CD14-positive monocyte (primary cell): ENCODE measurements at regions not wholly inside any gene's neighbourhood (a gene's known extent, or its start where the extent isn't known, plus 50 kb on each side); places are given as distances from the start of the nearest gene placed in this dataset.

ENCODE experiments used
- DNase-seq, 3 donors: peaks; one replicate each; pipeline ENCODE4 v3.0.0-alpha.2; 2011 to 2022
- H2AFZ ChIP-seq: 2 replicates; pipeline ENCODE4 v1.6.0; 2012; ENCODE audit warnings: mild to moderate bottlenecking, low read depth, low read length, inconsistent platforms; ENCODE audit not compliant: insufficient read depth, poor library complexity, severe bottlenecking
- H3K27ac ChIP-seq, 2 donors: 1 replicate in 1 of 2; 2 replicates in 1 of 2; pipeline ENCODE4 v1.5.1; 2012 to 2013; ENCODE audit warnings: low read length in 2 of 2, control low read depth in 1 of 2, inconsistent platforms in 1 of 2, low read depth in 1 of 2, mild to moderate bottlenecking in 1 of 2
- H3K27me3 ChIP-seq, 2 donors: one replicate each; pipeline versions ENCODE4 v1.6.0 to v1.6.1; 2011 to 2013; ENCODE audit warnings: low read length in 2 of 2; ENCODE audit not compliant: control insufficient read depth in 2 of 2, insufficient read depth in 2 of 2
- H3K36me3 ChIP-seq, 2 donors: replicated peaks in 1 of 2; 1 replicate in 1 of 2; 2 replicates in 1 of 2; pipeline versions ENCODE4 v1.5.1 to v1.6.1; 2012 to 2013; ENCODE audit warnings: low read length in 2 of 2, control low read depth in 1 of 2, inconsistent platforms in 1 of 2, mild to moderate bottlenecking in 1 of 2; ENCODE audit not compliant: insufficient read depth in 2 of 2, control insufficient read depth in 1 of 2
- H3K4me1 ChIP-seq, 2 donors: 1 replicate in 1 of 2; 2 replicates in 1 of 2; pipeline versions ENCODE4 v1.5.1 to v1.6.1; 2012 to 2013; ENCODE audit warnings: low read length in 2 of 2, control low read depth in 1 of 2, inconsistent platforms in 1 of 2, mild to moderate bottlenecking in 1 of 2, moderate library complexity in 1 of 2; ENCODE audit not compliant: insufficient read depth in 2 of 2, control insufficient read depth in 1 of 2
- H3K4me2 ChIP-seq: replicated peaks from 2 replicates; pipeline ENCODE3; 2012; ENCODE audit warnings: low read length, moderate library complexity, mild to moderate bottlenecking; ENCODE audit not compliant: poor library complexity, severe bottlenecking; ENCODE audit errors: extremely low read depth
- H3K4me3 ChIP-seq, 3 experiments: fragments of 200-600 bp in 1 of 3; sonication (generic) in 1 of 3; replicated peaks in 1 of 3; 1 replicate in 2 of 3; 2 replicates in 1 of 3; pipeline ENCODE4 v1.5.1; 2011 to 2013; ENCODE audit warnings: low read length in 3 of 3, mild to moderate bottlenecking in 3 of 3, control low read depth in 2 of 3, low read depth in 2 of 3, inconsistent platforms in 1 of 3, moderate library complexity in 1 of 3
- H3K79me2 ChIP-seq: 2 replicates; pipeline ENCODE4 v1.6.0; 2012; ENCODE audit warnings: mild to moderate bottlenecking, control low read depth, inconsistent platforms, low read length, moderate library complexity; ENCODE audit not compliant: insufficient read depth
- H3K9ac ChIP-seq: 2 replicates; pipeline ENCODE4 v1.6.0; 2017; ENCODE audit warnings: low read length, mild to moderate bottlenecking; ENCODE audit not compliant: insufficient read depth, poor library complexity, severe bottlenecking
- H3K9me3 ChIP-seq, 2 donors: replicated peaks in 1 of 2; 1 replicate in 1 of 2; 2 replicates in 1 of 2; pipeline versions ENCODE4 v1.5.1 to v1.6.1; 2012 to 2013; ENCODE audit warnings: low read length in 2 of 2, control low read depth in 1 of 2; ENCODE audit not compliant: control insufficient read depth in 1 of 2, insufficient read depth in 1 of 2
- H4K20me1 ChIP-seq: 2 replicates; pipeline ENCODE4 v1.6.0; 2012; ENCODE audit warnings: mild to moderate bottlenecking, low read length, control low read depth, moderate library complexity; ENCODE audit not compliant: insufficient read depth
- H3K27ac Mint-ChIP-seq, 7 donors: one replicate each; pipeline ENCODE4 v1.8.0; 2020; ENCODE audit warnings: mild to moderate bottlenecking in 7 of 7, mixed read lengths in 7 of 7, moderate library complexity in 6 of 7, inconsistent platforms in 2 of 7
- H3K27me3 Mint-ChIP-seq, 3 donors: one replicate each; pipeline ENCODE4 v1.8.0; 2021 to 2022; ENCODE audit warnings: low read depth in 3 of 3, mild to moderate bottlenecking in 3 of 3, mixed read lengths in 3 of 3, moderate library complexity in 3 of 3, inconsistent platforms in 1 of 3
- H3K36me3 Mint-ChIP-seq, 2 donors: one replicate each; pipeline ENCODE4 v1.8.0; 2020; ENCODE audit warnings: mixed read lengths in 2 of 2, inconsistent platforms in 1 of 2, mild to moderate bottlenecking in 1 of 2
- H3K4me1 Mint-ChIP-seq: one replicate; pipeline ENCODE4 v1.8.0; 2020; ENCODE audit warnings: mild to moderate bottlenecking, mixed read lengths
- H3K4me3 Mint-ChIP-seq, 2 donors: one replicate each; pipeline ENCODE4 v1.8.0; 2020; ENCODE audit warnings: mild to moderate bottlenecking in 2 of 2, mixed read lengths in 2 of 2, moderate library complexity in 1 of 2
- H3K9me3 Mint-ChIP-seq, 7 donors: one replicate each; pipeline ENCODE4 v1.8.0; 2020 to 2022; ENCODE audit warnings: mixed read lengths in 7 of 7, mild to moderate bottlenecking in 6 of 7, moderate library complexity in 6 of 7, inconsistent platforms in 2 of 7
- WGBS: methylation state at CpG from one replicate; pipeline ENCODE4 v1.1.5; 2013; ENCODE audit warnings: missing lambda C conversion rate; ENCODE audit not compliant: insufficient coverage; 5-methylcytosine and 5-hydroxymethylcytosine counted together
- intact Hi-C, 2 donors: fragments of 100-400 bp; cut with micrococcal nuclease; formaldehyde crosslinking; loops; one replicate each; pipeline versions ENCODE4 v1.15.0 to v1.15.1; 2023
- TF ChIP-seq, protein P1 (sequence below): fragments of 200-600 bp; IDR thresholded peaks from one replicate; pipeline ENCODE4 v1.8.0; 2022; ENCODE audit warnings: antibody characterized with exemption, mild to moderate bottlenecking

DNA sequence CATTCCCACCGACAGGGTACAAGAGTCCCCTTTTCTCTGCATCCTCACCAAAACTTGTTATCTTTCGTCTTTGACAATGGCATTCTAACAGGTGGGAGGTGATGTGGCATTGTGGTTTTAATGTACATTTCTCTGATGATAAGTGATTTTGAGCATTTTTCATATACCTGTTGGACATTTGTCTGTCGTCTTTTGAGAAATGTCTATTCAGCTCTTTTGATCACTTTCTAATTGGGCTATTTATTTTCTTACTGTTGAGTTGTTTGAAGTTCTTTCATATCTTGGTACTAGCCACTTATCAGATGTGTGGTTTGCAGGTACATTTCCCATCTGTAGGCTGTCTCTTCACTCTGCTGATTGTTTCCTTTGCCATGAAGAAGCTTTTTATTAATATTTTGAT lies 219.0 kb upstream of the SOX1 start:
- Histone ChIP-seq H3K79me2 (no peaks in the 10 kb centered on the region), H2AFZ (no peak overlapping the region), H3K36me3 (no peaks in the 10 kb centered on the region), H3K27me3 (peaks cover 0 to 12% of the 10 kb centered on the region in 2 donors), H4K20me1 (no peaks in the 10 kb centered on the region), H3K27ac (no peak overlapping the region), H3K4me3 (no peak overlapping the region), H3K9me3 (peaks cover 15 to 22% of the 10 kb centered on the region in 2 donors), H3K9ac (no peak overlapping the region), H3K4me2 (no peak overlapping the region), H3K4me1 (no peaks in the 10 kb centered on the region)
- Mint-ChIP-seq H3K27ac (no peak overlapping the region), H3K9me3 (peaks cover 0 to 18% (median 8%) of the 10 kb centered on the region in 7 donors), H3K4me3 (no peak overlapping the region), H3K36me3 (no peaks in the 10 kb centered on the region), H3K27me3 (peaks cover 6 to 23% (median 15%) of the 10 kb centered on the region in 3 donors), H3K4me1 (no peaks in the 10 kb centered on the region)
- TF ChIP-seq, protein P1, sequence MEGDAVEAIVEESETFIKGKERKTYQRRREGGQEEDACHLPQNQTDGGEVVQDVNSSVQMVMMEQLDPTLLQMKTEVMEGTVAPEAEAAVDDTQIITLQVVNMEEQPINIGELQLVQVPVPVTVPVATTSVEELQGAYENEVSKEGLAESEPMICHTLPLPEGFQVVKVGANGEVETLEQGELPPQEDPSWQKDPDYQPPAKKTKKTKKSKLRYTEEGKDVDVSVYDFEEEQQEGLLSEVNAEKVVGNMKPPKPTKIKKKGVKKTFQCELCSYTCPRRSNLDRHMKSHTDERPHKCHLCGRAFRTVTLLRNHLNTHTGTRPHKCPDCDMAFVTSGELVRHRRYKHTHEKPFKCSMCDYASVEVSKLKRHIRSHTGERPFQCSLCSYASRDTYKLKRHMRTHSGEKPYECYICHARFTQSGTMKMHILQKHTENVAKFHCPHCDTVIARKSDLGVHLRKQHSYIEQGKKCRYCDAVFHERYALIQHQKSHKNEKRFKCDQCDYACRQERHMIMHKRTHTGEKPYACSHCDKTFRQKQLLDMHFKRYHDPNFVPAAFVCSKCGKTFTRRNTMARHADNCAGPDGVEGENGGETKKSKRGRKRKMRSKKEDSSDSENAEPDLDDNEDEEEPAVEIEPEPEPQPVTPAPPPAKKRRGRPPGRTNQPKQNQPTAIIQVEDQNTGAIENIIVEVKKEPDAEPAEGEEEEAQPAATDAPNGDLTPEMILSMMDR: no peak
- WGBS: no CpG with 5 or more reads among the region's 3 CpGs
- intact Hi-C loops: no loop called here
- DNase-seq: no peak

DNA sequence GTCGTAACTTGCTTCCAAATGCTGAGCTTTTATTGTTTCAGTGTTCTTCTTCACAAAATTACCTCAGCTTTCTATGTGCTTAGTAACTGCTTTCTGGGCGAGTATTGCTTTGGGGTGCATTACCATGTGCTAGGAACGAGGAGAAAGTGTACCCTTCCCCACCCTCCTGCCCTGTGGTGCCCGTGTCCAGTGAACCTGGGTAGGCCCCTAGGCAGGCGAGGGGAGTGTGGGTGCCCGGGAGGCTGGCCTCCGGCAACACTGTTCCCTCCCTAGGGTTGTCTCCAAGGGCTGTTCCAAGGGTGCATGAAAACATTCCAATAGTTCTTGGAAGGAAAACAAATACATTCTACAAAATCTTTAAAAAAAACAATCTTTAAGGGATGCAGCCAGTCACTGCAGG lies 216.5 kb upstream of the SOX1 start:
- no peak for DNase-seq
- intact Hi-C loops: no loop called here
- TF ChIP-seq, protein P1: no peak
- Histone ChIP-seq H3K4me2 (no peak overlapping the region), H3K79me2 (no peaks in the 10 kb centered on the region), H3K9ac (no peak overlapping the region), H3K27me3 (peaks cover 0 to 12% of the 10 kb centered on the region in 2 donors), H3K9me3 (peaks cover under 1 to 7% of the 10 kb centered on the region in 2 donors), H3K36me3 (no peaks in the 10 kb centered on the region), H4K20me1 (no peaks in the 10 kb centered on the region), H3K4me1 (no peaks in the 10 kb centered on the region), H3K27ac (no peak overlapping the region), H3K4me3 (no peak overlapping the region), H2AFZ (no peak overlapping the region)
- Mint-ChIP-seq H3K4me1 (no peaks in the 10 kb centered on the region), H3K27me3 (peaks cover 6 to 19% (median 13%) of the 10 kb centered on the region in 3 donors), H3K36me3 (no peaks in the 10 kb centered on the region), H3K27ac (no peak overlapping the region), H3K9me3 (peaks cover 0 to 8% (median 0%) of the 10 kb centered on the region in 7 donors), H3K4me3 (no peak overlapping the region)
- 95% methylated on average over 3 of the region's 7 CpGs for WGBS
